ENCODE measurements at regions not wholly inside any gene's neighbourhood (a gene's known extent, or its start where the extent isn't known, plus 50 kb on each side); places are given as distances from the start of the nearest gene placed in this dataset.
A peak's percentile ranks its signal among the peaks of the same experiment; 100 is the strongest.

DNA sequence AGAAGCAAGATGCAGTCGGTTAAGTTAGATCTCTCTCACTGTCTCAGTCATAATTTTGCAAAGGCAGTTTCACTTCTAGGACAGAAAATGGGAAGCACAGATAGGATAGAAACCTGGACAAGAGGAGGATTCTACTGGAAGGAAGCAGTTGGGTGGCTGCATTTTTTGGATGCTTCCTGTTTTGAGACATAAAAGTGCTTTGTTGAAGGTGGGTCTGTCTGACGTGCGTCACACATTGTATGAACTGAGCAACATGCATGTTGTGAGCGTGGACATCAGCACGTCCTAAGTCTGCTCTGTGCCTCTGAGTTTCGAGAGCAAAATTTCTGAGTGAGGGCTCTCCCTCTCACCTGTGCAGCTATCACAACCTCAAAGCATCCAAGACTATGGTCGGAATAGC is 68.7 kb upstream of the SNX9 start:
- WGBS, 2 donors, result 94 to 96% methylated on average over 7 of the region's 7 CpGs
- Histone ChIP-seq H3K27ac (no peak overlapping the region), H3K4me1 (peaks cover 8 to 23% of the 10 kb centered on the region in 2 donors)

DNA sequence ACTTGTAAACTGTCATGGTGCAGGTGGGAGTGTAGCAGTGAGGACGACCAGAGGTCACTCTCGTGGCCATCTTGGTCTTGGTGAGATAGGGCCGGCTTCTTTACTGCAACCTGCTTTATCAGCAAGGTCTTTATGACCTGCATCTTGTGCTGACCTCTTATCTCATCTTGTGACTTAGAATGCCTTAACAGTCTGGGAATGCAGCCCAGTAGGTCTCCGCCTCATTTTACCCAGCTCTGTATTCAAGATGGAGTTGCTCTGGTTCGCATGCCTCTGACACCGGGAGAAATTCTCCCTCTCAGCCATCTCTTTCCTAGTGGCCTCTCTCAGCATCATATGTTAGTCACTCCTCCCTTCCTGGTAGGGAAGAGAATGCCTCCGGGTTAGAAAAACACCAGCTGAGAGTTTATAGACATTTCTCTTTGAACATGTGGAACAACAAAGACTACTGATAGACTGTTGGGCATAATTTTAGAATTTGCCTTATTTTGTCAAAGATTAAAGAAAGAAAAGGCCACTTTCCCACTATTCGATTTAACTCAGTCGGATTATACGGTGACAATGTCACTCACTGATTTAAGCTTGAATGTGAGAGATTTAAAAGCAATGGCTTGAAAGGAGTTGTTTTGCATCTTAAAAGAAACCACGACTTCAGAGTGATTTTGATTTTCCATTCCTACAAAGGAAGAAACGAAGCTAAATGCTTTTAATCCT is 67.9 kb upstream of the SNX9 start:
- 85 to 89% methylated on average over 12 of the region's 12 CpGs for WGBS, 2 donors
- H3K27me3 ChIP-seq, result no peaks in the 10 kb centered on the region
- intact Hi-C loops (cut with DNase I), result loop anchor here (5.0 to 10.0 kb wide), 3 partner anchors 100 to 317 kb away; no protein-coding TSS in a partner anchor
- no peaks in the 10 kb centered on the region for H3K36me3 ChIP-seq
- no peak for TF ChIP-seq POLR2A (IDR thresholded peaks at IDR 0.05)
- peaks cover 8 to 23% of the 10 kb centered on the region in 2 donors for H3K4me1 ChIP-seq
- no peak for DNase-seq
- H3K27ac ChIP-seq, result no peak overlapping the region
- no peak overlapping the region for H3K4me3 ChIP-seq (replicated peaks in 1 of 3)
- H3K9me3 ChIP-seq, result peaks cover 1% of the 10 kb centered on the region

More for the DNA sequence above, 68.7 kb upstream of the SNX9 start:
- Histone ChIP-seq H3K9me3 (peaks cover 3% of the 10 kb centered on the region), H3K36me3 (no peaks in the 10 kb centered on the region), H3K4me3 (replicated peaks in 1 of 3) (no peak overlapping the region), H3K27me3 (no peaks in the 10 kb centered on the region)
- no peak for TF ChIP-seq POLR2A (IDR thresholded peaks at IDR 0.05)
- TF ChIP-seq, protein P1, sequence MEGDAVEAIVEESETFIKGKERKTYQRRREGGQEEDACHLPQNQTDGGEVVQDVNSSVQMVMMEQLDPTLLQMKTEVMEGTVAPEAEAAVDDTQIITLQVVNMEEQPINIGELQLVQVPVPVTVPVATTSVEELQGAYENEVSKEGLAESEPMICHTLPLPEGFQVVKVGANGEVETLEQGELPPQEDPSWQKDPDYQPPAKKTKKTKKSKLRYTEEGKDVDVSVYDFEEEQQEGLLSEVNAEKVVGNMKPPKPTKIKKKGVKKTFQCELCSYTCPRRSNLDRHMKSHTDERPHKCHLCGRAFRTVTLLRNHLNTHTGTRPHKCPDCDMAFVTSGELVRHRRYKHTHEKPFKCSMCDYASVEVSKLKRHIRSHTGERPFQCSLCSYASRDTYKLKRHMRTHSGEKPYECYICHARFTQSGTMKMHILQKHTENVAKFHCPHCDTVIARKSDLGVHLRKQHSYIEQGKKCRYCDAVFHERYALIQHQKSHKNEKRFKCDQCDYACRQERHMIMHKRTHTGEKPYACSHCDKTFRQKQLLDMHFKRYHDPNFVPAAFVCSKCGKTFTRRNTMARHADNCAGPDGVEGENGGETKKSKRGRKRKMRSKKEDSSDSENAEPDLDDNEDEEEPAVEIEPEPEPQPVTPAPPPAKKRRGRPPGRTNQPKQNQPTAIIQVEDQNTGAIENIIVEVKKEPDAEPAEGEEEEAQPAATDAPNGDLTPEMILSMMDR (IDR thresholded peaks at IDR 0.05), result no peak
- intact Hi-C loops (cut with DNase I), result loop anchor here (10.0 kb wide), 1 partner anchor 100 kb away; no protein-coding TSS in a partner anchor
- no peak for DNase-seq

DNA sequence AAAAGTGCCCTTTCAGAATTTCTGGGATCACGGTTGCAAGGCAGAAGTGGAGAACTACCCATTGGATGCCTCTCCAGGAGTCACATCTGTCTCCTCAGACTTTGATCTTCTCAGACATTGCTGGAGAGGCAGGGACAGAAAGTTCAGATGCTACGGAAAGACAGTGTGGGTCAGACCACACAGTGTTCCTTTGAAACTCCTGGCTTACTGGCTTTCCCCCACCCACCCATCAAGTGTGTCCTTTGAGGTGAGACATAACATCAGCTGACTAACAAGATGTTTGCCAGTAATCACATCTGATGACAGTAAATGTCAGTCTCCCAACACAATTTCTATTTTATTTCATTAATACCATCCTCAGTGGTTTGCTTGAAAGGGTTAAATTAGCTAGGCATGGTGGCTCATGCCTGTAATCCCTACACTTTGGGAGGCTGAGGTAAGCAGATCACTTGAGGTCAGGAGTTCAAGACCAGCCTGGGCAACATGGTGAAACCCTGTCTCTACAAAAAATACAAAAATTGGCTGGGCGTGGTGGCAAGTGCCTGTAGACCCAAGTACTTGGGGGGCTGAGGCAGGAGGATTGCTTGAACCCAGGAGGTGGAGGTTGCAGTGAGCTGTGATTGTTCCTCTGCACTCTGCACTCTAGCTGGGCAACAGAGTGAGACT is 67.2 kb upstream of the SNX9 start:
- peak overlapping the region in 2 of 3 donors; percentile 36 to 37 for H3K27ac ChIP-seq
- intact Hi-C loops (cut with DNase I), result loop anchor here (5.0 to 10.0 kb wide), 3 partner anchors 101 to 316 kb away; no protein-coding TSS in a partner anchor

DNA sequence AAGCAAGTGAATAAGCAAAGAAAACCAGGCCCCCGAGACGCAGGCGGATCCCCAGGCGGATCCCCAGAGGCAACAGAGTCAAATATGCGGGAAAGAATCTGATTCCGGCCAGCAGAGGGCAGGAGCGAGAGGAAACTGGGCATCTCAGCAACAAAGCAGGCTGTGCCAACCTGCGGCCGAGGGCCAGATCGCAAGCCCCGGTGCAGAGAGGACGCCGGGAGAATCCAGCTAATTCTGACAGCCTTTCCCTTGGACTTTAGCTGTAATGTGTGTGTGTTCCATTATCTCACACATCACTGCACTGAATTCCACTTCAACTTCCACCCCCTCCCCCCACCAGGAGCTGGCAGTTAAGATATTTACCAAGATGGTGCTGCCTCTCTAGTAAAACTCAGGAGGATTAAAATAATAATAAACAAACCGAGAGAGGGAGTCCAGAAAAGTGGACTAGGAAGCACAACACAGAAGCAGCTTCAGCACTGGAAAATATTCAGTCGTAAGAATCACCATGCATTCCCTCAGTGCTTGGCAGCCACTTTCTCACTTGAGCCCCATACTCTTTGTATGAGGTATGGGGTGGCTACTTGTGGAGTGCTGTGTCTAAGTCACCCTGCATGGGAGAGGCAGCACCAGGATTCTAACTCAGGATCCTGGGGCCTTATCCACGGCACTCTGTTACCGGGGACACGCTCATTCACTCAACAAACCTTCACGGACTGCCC is 66.2 kb upstream of the SNX9 start:
- TF ChIP-seq, protein P1 (IDR thresholded peaks at IDR 0.05), result peak; percentile 74 to 97 (median 86)
- TF ChIP-seq POLR2A (IDR thresholded peaks at IDR 0.05), result no peak
- Histone ChIP-seq H3K4me1 (peaks cover 8 to 33% of the 10 kb centered on the region in 2 donors), H3K27me3 (no peaks in the 10 kb centered on the region), H3K27ac (peak overlapping the region; percentile 23 to 37 (median 36)), H3K36me3 (no peaks in the 10 kb centered on the region), H3K9me3 (no peaks in the 10 kb centered on the region), H3K4me3 (replicated peaks in 1 of 3) (no peak overlapping the region)
- DNase-seq, result peak; percentile 94 to 95
- intact Hi-C loops (cut with DNase I), result loop anchor here (5.0 to 10.0 kb wide), 3 partner anchors 102 to 315 kb away; no protein-coding TSS in a partner anchor
- WGBS, 2 donors, result 22 to 27% methylated on average over 15 to 19 of the region's 19 CpGs

More for the DNA sequence above, 67.2 kb upstream of the SNX9 start:
- H3K4me3 ChIP-seq (replicated peaks in 1 of 3), result no peak overlapping the region
- peaks cover 8 to 30% of the 10 kb centered on the region in 2 donors for H3K4me1 ChIP-seq
- no peaks in the 10 kb centered on the region for H3K9me3 ChIP-seq
- no peak for DNase-seq
- no peak for TF ChIP-seq POLR2A (IDR thresholded peaks at IDR 0.05)
- TF ChIP-seq, protein P1 (IDR thresholded peaks at IDR 0.05), result no peak
- WGBS, 2 donors, result 92 to 97% methylated on average over 3 of the region's 3 CpGs
- H3K27me3 ChIP-seq, result no peaks in the 10 kb centered on the region
- H3K36me3 ChIP-seq, result no peaks in the 10 kb centered on the region
